ENCODE measurements at regions not wholly inside any gene's neighbourhood (a gene's known extent, or its start where the extent isn't known, plus 50 kb on each side); places are given as distances from the start of the nearest gene placed in this dataset.

DNA sequence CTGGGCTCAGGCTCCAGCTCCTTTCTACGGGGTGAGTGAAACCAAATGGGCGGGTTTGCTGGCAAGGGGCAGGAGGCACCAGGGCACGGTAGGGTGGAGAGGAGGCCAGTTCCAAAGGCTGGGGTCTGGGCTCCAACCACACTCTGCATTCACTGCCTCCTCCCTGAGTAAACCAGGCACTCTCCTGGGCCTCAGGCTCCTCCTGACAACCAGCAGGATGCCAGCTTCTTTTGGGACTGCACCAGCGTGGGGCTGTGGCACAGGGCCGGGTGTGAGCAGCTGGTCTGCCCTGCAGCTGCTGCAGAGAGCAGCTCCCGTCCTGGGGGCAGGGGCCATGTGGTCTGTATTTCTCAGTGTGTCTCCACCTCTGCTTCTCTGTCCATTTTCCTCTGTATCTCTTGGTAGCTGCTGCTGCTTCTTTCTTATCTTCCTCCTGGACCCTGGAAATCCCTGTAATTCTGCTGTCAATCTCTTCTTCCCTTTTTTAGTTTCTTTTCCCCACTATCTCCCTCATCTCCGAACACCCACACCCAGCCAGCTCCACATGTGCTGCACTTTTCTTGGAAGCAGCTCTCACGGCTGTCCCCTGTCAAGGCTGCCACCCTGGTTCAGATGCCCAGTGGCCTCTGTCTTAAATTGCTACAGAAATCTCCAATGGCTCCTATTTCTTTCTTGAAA lies 54.9 kb upstream of the TBC1D21 start:
- H3K27ac ChIP-seq: no peak overlapping the region

DNA sequence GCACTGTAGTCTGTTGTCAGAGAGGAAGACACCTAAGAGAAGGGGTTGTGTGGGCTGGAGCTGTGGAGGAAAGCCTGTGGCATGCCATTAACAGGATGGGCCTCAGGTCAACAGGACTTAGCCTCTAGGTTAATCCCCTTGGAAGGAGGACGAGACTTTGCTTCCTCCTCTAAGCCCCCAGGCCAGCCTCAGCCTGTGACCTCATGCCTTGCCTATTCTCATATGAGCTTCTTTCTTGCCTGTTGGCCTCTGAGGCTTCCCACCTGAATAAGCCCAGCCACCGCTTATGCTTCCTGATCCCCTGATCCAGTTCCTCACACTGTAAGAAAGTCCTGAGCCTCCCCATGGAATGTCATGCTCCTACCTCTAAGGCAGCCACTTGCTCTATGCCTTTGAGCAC lies 52.2 kb upstream of the TBC1D21 start:
- TF ChIP-seq, protein P1, sequence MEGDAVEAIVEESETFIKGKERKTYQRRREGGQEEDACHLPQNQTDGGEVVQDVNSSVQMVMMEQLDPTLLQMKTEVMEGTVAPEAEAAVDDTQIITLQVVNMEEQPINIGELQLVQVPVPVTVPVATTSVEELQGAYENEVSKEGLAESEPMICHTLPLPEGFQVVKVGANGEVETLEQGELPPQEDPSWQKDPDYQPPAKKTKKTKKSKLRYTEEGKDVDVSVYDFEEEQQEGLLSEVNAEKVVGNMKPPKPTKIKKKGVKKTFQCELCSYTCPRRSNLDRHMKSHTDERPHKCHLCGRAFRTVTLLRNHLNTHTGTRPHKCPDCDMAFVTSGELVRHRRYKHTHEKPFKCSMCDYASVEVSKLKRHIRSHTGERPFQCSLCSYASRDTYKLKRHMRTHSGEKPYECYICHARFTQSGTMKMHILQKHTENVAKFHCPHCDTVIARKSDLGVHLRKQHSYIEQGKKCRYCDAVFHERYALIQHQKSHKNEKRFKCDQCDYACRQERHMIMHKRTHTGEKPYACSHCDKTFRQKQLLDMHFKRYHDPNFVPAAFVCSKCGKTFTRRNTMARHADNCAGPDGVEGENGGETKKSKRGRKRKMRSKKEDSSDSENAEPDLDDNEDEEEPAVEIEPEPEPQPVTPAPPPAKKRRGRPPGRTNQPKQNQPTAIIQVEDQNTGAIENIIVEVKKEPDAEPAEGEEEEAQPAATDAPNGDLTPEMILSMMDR (conservative IDR thresholded peaks at IDR 0.05): no peak
- H3K27ac ChIP-seq: no peak overlapping the region

More for the DNA sequence above, 54.9 kb upstream of the TBC1D21 start:
- TF ChIP-seq, protein P1 (conservative IDR thresholded peaks at IDR 0.05): no peak

DNA sequence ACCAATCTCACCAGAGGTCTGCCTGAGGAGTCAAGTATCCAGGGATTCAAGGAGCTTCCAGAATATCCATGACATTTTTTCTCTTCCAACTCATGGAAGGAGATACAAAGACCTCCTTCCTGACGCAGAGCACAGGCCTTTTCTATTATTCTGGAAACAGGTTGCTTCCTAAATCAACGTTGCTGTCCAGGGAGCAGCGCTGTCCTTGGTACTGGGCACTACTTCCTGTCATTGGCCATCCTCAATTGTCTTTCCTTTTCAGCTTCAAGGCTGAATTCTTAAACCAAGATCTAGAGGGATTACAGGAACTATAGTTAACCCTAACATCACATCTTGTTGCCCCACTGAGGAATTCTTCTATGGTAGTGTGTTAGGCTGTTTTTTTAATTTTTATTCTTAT lies 50.4 kb upstream of the TBC1D21 start:
- H3K27ac ChIP-seq: no peak overlapping the region
- TF ChIP-seq, protein P1 (conservative IDR thresholded peaks at IDR 0.05): no peak
